ENCODE measurements at regions not wholly inside any gene's neighbourhood (a gene's known extent, or its start where the extent isn't known, plus 50 kb on each side); places are given as distances from the start of the nearest gene placed in this dataset.

DNA sequence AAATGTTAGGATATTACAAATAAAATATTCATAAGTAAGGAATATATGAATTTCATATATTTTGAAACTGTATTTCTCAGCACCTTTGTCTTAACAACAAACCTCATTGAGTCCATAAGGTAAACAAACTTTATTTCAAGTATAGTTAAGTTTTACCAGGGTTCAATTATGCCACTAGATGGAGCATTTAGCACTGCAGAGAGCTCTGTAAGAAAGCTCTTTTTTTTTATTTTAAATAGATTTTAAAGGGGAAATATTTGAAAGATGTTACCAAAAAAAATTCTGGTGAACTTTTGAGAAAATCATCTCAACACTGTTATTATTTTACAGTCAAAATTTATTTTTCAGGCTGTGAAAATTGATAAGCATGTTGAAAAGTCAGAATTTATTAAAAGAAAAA, 955.2 kb upstream of the EYS start:
- Histone ChIP-seq H3K9me3 (ENCODE audit: insufficient read depth, low read length, severe bottlenecking) (no peaks in the 10 kb centered on the region), H3K4me3 (ENCODE audit: low read depth in 1 of 2, low read length in 2 of 2) (no peak overlapping the region), H3K4me1 (ENCODE audit: insufficient read depth, low read length) (no peaks in the 10 kb centered on the region), H4K20me1 (ENCODE audit: insufficient read depth, low read length) (no peaks in the 10 kb centered on the region), H3K36me3 (ENCODE audit: insufficient read depth, low read length) (no peaks in the 10 kb centered on the region), H3K27me3 (ENCODE audit: insufficient read depth, low read length, poor library complexity) (no peaks in the 10 kb centered on the region), H3K4me2 (ENCODE audit: insufficient read depth, low read length) (no peak overlapping the region), H3K27ac (ENCODE audit: low read length) (no peak overlapping the region), H2AFZ (ENCODE audit: low read depth, low read length) (no peak overlapping the region), H3K9ac (ENCODE audit: low read depth, low read length) (no peak overlapping the region), H3K79me2 (ENCODE audit: insufficient read depth, low read length) (no peaks in the 10 kb centered on the region)
- DNase-seq (no peak), ATAC-seq (ENCODE audit: insufficient read depth, low read depth) (no peak)
- TF ChIP-seq, protein P1, sequence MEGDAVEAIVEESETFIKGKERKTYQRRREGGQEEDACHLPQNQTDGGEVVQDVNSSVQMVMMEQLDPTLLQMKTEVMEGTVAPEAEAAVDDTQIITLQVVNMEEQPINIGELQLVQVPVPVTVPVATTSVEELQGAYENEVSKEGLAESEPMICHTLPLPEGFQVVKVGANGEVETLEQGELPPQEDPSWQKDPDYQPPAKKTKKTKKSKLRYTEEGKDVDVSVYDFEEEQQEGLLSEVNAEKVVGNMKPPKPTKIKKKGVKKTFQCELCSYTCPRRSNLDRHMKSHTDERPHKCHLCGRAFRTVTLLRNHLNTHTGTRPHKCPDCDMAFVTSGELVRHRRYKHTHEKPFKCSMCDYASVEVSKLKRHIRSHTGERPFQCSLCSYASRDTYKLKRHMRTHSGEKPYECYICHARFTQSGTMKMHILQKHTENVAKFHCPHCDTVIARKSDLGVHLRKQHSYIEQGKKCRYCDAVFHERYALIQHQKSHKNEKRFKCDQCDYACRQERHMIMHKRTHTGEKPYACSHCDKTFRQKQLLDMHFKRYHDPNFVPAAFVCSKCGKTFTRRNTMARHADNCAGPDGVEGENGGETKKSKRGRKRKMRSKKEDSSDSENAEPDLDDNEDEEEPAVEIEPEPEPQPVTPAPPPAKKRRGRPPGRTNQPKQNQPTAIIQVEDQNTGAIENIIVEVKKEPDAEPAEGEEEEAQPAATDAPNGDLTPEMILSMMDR (IDR thresholded peaks at IDR 0.05; ENCODE audit: borderline replicate concordance, extremely low read depth, low read length, poor library complexity, severe bottlenecking), result no peak
- no peak for TF ChIP-seq EZH2 (IDR thresholded peaks at IDR 0.05; ENCODE audit: borderline replicate concordance, low read depth, low read length, severe bottlenecking)

DNA sequence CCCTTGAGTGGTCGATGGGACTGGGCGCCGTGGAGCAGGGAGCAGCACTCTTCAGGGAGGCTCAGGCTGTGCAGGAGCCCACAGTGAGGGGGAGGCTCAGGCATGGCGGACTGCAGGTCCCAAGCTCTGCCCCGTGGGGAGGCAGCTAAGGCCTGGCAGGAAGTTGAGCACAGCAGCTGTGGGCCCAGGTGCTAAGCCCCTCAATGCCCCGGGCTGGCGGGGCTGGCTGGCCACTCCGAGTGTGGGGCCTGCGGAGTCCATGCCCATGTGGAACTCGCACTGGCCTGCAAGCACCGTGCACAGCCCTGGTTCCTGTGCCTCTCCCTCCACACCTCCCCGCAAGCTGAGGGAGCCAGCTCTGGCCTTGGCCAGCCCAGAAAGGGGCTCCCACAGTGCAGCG, 948.4 kb upstream of the EYS start:
- Histone ChIP-seq H3K9me3 (ENCODE audit: insufficient read depth, low read length, severe bottlenecking) (peaks cover 3% of the 10 kb centered on the region), H3K4me3 (ENCODE audit: low read depth in 1 of 2, low read length in 2 of 2) (no peak overlapping the region), H3K36me3 (ENCODE audit: insufficient read depth, low read length) (no peaks in the 10 kb centered on the region), H4K20me1 (ENCODE audit: insufficient read depth, low read length) (no peaks in the 10 kb centered on the region), H3K4me2 (ENCODE audit: insufficient read depth, low read length) (no peak overlapping the region), H3K79me2 (ENCODE audit: insufficient read depth, low read length) (no peaks in the 10 kb centered on the region), H2AFZ (ENCODE audit: low read depth, low read length) (no peak overlapping the region), H3K9ac (ENCODE audit: low read depth, low read length) (no peak overlapping the region), H3K27ac (ENCODE audit: low read length) (no peak overlapping the region), H3K27me3 (ENCODE audit: insufficient read depth, low read length, poor library complexity) (no peaks in the 10 kb centered on the region), H3K4me1 (ENCODE audit: insufficient read depth, low read length) (no peaks in the 10 kb centered on the region)
- ATAC-seq (ENCODE audit: insufficient read depth, low read depth) (no peak), DNase-seq (no peak)
- TF ChIP-seq EZH2 (IDR thresholded peaks at IDR 0.05; ENCODE audit: borderline replicate concordance, low read depth, low read length, severe bottlenecking), result no peak
- TF ChIP-seq, protein P1 (IDR thresholded peaks at IDR 0.05; ENCODE audit: borderline replicate concordance, extremely low read depth, low read length, poor library complexity, severe bottlenecking), result no peak

DNA sequence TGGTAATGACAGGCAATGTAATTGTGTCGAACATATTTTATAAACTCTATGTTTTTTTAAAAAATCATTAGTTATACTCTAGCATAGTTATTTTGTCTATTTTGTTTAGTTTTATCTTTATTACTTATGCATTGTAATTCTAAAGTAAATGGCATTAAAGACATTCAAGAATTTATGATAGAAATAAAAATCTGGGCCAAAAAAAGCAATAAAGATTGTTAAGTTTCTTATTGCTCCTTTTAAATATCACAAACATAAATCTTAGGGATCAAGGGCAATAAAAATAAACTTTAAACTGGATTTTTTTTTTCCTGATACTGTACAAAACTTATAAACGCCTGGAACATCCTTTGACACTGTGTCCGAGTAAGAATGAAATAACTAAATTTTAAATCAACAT, 931.5 kb upstream of the EYS start:
- Histone ChIP-seq H4K20me1 (ENCODE audit: insufficient read depth, low read length) (no peaks in the 10 kb centered on the region), H3K36me3 (ENCODE audit: insufficient read depth, low read length) (no peaks in the 10 kb centered on the region), H3K4me1 (ENCODE audit: insufficient read depth, low read length) (no peaks in the 10 kb centered on the region), H3K9me3 (ENCODE audit: insufficient read depth, low read length, severe bottlenecking) (no peaks in the 10 kb centered on the region), H3K9ac (ENCODE audit: low read depth, low read length) (no peak overlapping the region), H3K4me3 (ENCODE audit: low read depth in 1 of 2, low read length in 2 of 2) (no peak overlapping the region), H3K4me2 (ENCODE audit: insufficient read depth, low read length) (no peak overlapping the region), H3K27me3 (ENCODE audit: insufficient read depth, low read length, poor library complexity) (no peaks in the 10 kb centered on the region), H2AFZ (ENCODE audit: low read depth, low read length) (no peak overlapping the region), H3K79me2 (ENCODE audit: insufficient read depth, low read length) (no peaks in the 10 kb centered on the region), H3K27ac (ENCODE audit: low read length) (no peak overlapping the region)
- no peak for DNase-seq
- no peak for TF ChIP-seq EZH2 (IDR thresholded peaks at IDR 0.05; ENCODE audit: borderline replicate concordance, low read depth, low read length, severe bottlenecking)
- TF ChIP-seq, protein P1 (IDR thresholded peaks at IDR 0.05; ENCODE audit: borderline replicate concordance, extremely low read depth, low read length, poor library complexity, severe bottlenecking), result no peak
- ATAC-seq (ENCODE audit: insufficient read depth, low read depth), result no peak

DNA sequence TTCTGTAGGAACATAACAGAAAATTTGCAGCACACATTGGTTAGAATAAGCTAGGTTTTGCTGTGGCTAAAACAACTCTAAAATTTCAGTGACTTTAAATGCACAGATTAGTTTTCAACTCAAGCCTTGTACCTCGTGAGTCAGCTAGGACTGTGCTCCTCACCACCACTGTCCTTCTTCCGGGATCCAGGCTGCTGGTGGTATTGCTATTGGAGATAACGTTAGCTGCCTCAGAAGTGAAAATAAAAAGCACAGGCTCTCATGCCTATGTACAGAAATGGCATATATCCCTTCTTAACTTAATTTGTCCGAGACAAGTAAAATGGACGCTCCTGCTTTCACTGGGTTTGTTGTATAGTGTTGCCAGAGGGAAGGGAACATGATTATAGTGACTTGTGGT, 931.1 kb upstream of the EYS start:
- Histone ChIP-seq H3K79me2 (ENCODE audit: insufficient read depth, low read length) (no peaks in the 10 kb centered on the region), H3K4me2 (ENCODE audit: insufficient read depth, low read length) (no peak overlapping the region), H3K4me3 (ENCODE audit: low read depth in 1 of 2, low read length in 2 of 2) (no peak overlapping the region), H3K9ac (ENCODE audit: low read depth, low read length) (no peak overlapping the region), H3K4me1 (ENCODE audit: insufficient read depth, low read length) (no peaks in the 10 kb centered on the region), H4K20me1 (ENCODE audit: insufficient read depth, low read length) (no peaks in the 10 kb centered on the region), H3K27me3 (ENCODE audit: insufficient read depth, low read length, poor library complexity) (no peaks in the 10 kb centered on the region), H3K9me3 (ENCODE audit: insufficient read depth, low read length, severe bottlenecking) (no peaks in the 10 kb centered on the region), H2AFZ (ENCODE audit: low read depth, low read length) (no peak overlapping the region), H3K36me3 (ENCODE audit: insufficient read depth, low read length) (no peaks in the 10 kb centered on the region), H3K27ac (ENCODE audit: low read length) (no peak overlapping the region)
- DNase-seq, result no peak
- ATAC-seq (ENCODE audit: insufficient read depth, low read depth), result no peak
- no peak for TF ChIP-seq EZH2 (IDR thresholded peaks at IDR 0.05; ENCODE audit: borderline replicate concordance, low read depth, low read length, severe bottlenecking)
- TF ChIP-seq, protein P1 (IDR thresholded peaks at IDR 0.05; ENCODE audit: borderline replicate concordance, extremely low read depth, low read length, poor library complexity, severe bottlenecking), result no peak
